AG10803 (cell line): ENCODE measurements at regions not wholly inside any gene's neighbourhood (a gene's known extent, or its start where the extent isn't known, plus 50 kb on each side); places are given as distances from the start of the nearest gene placed in this dataset.

ENCODE experiments used
- DNase-seq: peaks from one replicate; pipeline ENCODE4 v3.0.0; 2010; ENCODE audit warnings: low read depth
- H3K4me3 ChIP-seq: 2 replicates; pipeline ENCODE4 v1.5.1; 2011; ENCODE audit warnings: mild to moderate bottlenecking, low read length, control low read depth
- TF ChIP-seq, protein P1 (sequence below): conservative IDR thresholded peaks from 2 replicates; pipeline ENCODE4 v1.5.1; 2011; ENCODE audit warnings: mild to moderate bottlenecking, low read length, control low read depth, inconsistent platforms

DNA sequence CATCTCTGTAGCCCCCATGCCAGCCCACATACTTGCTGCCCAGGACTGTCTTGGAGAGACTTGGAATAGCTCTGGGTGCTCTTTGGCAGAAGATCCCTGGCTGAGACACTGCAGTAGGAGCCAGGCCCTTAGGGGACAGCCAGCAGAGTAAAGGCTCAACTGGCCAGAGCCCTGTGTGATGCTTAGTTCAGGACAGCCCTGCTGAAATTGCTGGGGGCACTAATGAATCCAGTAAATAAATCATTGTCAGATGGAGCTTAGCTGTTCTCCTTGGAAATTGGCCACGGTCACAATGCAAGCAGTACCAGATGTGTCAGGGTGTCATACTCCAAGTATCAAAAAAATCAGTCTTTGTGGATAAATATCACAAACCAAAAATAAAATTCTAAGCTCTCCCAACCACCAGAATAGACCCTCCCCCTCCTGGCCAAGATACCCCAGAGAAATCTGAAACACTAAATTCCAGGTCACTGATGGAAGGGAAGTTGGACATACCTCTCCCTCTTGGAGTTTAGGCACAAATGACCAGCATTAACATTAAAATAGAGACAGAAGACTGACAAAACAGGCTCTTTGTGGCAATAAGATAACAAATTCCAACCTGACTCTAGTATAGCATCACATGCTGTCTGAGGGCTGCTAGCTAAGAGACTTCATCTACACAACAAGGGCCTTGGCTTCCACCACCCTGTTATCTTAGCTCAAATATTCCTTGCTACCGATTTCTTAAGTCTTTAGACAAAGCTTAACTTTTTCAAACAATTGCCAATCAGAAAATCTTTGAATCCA, 83.2 kb upstream of the DNAH14 start:
- DNase-seq, result no peak
- TF ChIP-seq, protein P1, sequence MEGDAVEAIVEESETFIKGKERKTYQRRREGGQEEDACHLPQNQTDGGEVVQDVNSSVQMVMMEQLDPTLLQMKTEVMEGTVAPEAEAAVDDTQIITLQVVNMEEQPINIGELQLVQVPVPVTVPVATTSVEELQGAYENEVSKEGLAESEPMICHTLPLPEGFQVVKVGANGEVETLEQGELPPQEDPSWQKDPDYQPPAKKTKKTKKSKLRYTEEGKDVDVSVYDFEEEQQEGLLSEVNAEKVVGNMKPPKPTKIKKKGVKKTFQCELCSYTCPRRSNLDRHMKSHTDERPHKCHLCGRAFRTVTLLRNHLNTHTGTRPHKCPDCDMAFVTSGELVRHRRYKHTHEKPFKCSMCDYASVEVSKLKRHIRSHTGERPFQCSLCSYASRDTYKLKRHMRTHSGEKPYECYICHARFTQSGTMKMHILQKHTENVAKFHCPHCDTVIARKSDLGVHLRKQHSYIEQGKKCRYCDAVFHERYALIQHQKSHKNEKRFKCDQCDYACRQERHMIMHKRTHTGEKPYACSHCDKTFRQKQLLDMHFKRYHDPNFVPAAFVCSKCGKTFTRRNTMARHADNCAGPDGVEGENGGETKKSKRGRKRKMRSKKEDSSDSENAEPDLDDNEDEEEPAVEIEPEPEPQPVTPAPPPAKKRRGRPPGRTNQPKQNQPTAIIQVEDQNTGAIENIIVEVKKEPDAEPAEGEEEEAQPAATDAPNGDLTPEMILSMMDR, result no peak
- H3K4me3 ChIP-seq, result no peak overlapping the region

DNA sequence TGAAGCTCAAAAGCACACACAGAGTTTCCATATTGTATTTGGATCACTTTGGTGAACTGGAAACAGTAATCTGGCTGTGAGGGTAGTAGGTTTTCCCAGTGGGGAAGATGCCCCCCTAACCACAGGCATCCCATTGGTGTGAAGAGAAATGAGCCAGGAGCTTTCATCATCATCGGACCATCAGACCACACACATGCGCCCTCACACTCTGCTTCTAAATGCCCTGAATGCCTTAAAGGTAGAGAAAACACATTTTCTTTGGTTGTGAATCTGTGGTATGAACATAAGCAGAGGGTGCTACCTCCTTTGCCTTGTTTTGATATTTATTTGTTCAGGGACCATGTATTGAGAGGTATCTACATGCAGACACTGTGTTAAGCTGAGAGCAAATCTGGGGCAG, 79.0 kb upstream of the DNAH14 start:
- H3K4me3 ChIP-seq, result no peak overlapping the region
- DNase-seq, result no peak
- TF ChIP-seq, protein P1, result no peak

DNA sequence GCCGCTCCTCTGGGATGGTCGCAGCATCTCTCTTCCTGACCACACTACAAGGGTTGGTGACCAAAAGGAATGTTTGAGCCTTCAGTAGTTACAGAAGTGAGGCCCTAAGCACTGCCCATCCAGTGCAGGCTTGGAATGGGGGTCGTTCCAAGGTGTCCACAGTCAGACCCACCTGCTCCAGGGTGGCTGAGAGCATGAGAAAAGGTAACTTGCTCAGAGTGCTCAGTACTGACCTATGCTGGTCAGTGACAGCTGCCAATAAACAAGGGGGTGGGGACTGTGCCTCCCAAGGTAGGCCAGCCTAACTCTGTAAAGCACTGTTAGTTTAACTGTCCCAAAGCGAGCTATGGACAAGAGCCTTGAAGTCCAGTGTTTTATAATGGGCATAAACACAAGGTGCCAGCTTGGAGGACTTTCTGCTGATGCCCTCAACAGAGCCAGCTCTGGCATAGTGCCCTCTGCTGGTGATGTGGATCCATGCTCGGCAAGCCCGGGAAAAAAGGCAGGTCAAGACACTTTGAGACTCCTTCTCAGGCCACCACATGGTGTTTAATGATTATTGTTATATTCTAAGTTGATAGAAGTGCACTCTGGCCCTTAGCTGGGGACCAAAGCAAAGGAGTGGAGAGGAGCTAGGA, 78.1 kb upstream of the DNAH14 start:
- no peak overlapping the region for H3K4me3 ChIP-seq
- peak; percentile 58 for DNase-seq
- TF ChIP-seq, protein P1, result peak; percentile 88

DNA sequence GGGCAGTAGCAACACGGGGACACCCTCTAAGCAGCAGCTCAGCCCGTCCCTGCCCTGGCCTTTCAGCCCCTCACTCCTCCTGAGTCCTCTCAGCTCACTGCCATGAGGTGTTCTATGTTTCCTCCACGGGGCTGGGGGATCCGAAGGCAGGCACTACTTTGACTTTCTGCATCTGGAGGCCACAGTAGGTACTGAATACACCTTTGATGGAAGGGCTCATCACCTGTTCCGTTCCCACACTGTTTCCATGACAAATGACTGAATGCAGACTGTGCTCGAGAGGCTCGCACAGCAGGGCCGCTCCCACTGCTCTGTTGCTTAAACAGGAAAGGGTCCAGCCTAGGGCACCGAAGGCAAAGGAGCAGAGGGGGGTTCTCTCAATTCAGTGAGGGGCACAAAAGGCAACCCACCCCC, 77.6 kb upstream of the DNAH14 start:
- no peak for DNase-seq
- TF ChIP-seq, protein P1, result no peak
- H3K4me3 ChIP-seq, result no peak overlapping the region

DNA sequence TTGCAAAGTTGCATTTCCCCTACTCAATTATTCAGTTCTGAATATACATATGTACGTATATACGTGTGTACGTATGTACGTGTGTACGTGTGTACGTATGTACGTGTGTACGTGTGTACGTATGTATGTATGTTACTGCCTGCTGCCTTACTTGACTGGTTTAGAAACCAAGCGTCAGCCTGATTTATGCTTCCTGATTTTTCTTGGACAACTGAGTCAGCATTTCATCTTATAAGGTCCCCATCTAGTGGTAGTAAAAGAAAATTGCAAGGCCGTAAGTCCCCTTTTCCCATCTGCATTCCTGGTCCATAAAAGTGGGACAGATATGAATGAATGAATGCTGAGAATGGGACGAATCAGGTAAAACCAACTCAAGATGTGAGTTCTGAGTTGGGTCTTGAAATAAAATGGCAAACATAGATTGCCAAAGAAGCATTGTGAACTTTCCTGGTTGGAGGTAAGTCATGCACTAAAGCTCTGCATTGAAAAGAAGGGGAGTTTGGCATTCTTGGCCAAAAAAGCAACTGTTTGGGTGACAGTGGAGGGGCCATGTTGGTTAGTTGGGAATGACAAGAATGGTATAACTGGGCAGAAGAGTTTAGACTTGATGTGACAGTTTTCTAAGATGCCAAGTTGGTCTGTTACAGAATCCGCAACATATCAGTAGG, 76.4 kb upstream of the DNAH14 start:
- peak; percentile 62 for DNase-seq
- no peak overlapping the region for H3K4me3 ChIP-seq
- TF ChIP-seq, protein P1, result peak; percentile 90

DNA sequence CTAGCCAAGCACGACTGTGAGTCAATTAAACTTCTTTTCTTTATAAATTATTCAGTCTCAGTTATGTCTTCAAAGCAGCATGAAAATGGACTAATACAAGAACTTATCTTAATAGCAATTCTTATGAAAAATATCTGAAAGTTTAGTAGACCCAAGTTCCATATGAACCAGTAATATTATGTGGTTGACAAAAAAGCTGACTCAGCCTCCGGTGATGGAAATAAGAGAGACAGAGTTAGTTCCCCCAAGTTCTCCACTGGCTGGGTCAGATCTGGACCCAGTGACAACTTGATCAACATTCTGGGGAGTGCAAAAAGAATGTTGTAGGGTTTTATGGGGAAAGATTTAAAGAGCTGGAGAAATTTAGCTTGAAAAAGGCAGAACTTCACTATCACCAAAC, 72.5 kb upstream of the DNAH14 start:
- TF ChIP-seq, protein P1, result no peak
- DNase-seq, result no peak

More for the DNA sequence above, 72.5 kb upstream of the DNAH14 start:
- H3K4me3 ChIP-seq, result no peak overlapping the region
